Lower leg skin (tissue), 4 donors: ENCODE measurements at regions not wholly inside any gene's neighbourhood (a gene's known extent, or its start where the extent isn't known, plus 50 kb on each side); places are given as distances from the start of the nearest gene placed in this dataset.

Experiments used
- DNase-seq, 2 donors: peaks; one replicate each; pipeline ENCODE4 v3.0.0-alpha.2; 2019; ENCODE audit warnings: low spot score in 2 of 2
- H3K4me3 ChIP-seq: fragments of 200-600 bp; sonication (generic); 2 replicates; pipeline ENCODE4 v1.5.1; 2017; ENCODE audit warnings: mild to moderate bottlenecking, low read depth; ENCODE audit not compliant: poor library complexity, severe bottlenecking
- POLR2A ChIP-seq, 2 donors: fragments of 450-650 bp; IDR thresholded peaks; one replicate each; pipeline ENCODE4 v1.6.1; 2016 to 2017; ENCODE audit warnings: antibody characterized with exemption in 2 of 2, mild to moderate bottlenecking in 1 of 2, moderate library complexity in 1 of 2
- WGBS, 2 donors: methylation state at CpG; one replicate each; pipeline ENCODE4 v1.1.5; 2018; 5-methylcytosine and 5-hydroxymethylcytosine counted together
- intact Hi-C: fragments of 100-400 bp; cut with DNase I; formaldehyde crosslinking; loops from one replicate; pipeline ENCODE4 v1.15.0; 2023; ENCODE audit warnings: low total_unique reads
- TF ChIP-seq, protein P1 (sequence below), 3 donors: fragments of 450-650 bp; IDR thresholded peaks; one replicate each; pipeline ENCODE4 v1.5.1; 2016; ENCODE audit warnings: antibody characterized with exemption in 3 of 3, mild to moderate bottlenecking in 3 of 3, moderate library complexity in 2 of 3

DNA sequence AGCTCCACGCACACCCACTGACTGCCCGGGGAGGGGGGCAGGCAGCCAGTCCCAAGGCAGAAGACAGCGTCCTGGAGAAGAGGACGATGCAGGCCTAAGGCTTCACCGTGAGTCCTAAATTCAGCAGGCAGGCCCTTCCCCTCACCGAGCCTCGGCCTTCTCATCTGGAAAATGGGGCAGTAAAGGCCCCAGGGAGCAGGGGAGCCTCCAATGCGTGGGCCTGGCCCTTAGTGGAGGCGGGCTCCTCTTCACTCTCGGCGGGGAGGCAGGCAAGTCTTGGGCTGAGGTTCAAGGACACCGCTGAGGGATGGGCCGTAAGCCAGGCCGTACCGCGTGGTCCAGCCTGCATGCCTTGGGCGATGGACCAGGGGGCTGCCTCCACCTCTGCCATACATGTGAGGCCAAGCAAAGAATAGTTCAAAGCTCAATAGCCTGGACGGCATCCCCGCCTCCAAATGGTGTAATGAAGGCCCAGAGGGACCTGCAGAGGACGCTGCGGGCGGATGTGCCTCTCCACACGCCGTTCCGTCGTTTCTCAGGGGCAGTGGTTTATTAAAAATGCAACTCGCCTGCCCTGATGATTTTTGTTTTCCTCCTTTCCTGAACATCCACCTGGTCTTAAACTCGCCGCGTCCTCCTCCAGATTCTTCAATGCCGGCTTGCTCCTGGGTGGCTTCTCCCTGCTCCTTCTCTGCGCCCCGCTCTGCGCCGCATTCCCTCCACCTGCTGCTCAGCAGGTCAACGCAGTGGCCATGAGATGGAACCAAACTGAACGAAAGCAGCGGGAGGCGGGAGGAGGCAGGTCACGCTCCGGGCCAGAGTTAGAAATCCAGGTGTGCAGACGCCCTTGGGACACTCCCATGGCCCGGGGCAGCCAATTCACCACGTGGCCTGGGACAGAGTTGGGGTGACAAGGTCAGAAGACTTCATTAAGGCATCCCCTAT is 627.8 kb downstream of the TBC1D22A start:
- TF ChIP-seq, protein P1, sequence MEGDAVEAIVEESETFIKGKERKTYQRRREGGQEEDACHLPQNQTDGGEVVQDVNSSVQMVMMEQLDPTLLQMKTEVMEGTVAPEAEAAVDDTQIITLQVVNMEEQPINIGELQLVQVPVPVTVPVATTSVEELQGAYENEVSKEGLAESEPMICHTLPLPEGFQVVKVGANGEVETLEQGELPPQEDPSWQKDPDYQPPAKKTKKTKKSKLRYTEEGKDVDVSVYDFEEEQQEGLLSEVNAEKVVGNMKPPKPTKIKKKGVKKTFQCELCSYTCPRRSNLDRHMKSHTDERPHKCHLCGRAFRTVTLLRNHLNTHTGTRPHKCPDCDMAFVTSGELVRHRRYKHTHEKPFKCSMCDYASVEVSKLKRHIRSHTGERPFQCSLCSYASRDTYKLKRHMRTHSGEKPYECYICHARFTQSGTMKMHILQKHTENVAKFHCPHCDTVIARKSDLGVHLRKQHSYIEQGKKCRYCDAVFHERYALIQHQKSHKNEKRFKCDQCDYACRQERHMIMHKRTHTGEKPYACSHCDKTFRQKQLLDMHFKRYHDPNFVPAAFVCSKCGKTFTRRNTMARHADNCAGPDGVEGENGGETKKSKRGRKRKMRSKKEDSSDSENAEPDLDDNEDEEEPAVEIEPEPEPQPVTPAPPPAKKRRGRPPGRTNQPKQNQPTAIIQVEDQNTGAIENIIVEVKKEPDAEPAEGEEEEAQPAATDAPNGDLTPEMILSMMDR (IDR thresholded peaks at IDR 0.05), result no peak
- TF ChIP-seq POLR2A (IDR thresholded peaks at IDR 0.05), result no peak
- H3K4me3 ChIP-seq, result no peak overlapping the region
- DNase-seq, result no peak
- intact Hi-C loops, result loop anchor here (2.0 kb wide), 1 partner anchor 65 kb away; no protein-coding TSS in a partner anchor
- WGBS, 2 donors, result 79 to 82% methylated on average over 43 to 44 of the region's 44 CpGs

DNA sequence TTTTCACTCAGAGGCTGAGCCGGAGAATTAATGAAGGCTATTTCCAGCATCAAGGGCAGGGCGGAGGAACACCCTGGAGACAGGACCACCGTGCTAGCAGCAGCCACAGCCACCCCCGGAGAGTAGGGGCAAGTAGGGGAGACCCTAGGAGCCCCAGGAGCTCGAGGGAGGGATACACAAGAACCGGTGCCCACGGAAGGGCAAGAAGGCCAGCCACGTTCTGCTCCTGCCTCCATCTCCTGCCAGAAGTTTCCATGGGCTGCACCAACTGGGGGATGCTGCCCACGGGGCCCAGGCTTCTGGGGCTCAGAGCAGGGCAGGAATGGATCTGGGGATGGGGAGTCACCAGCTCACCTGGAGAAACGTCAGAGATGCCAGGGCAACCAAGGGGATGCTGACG is 626.8 kb downstream of the TBC1D22A start:
- WGBS, 2 donors, result 65 to 71% methylated on average over 11 of the region's 11 CpGs
- TF ChIP-seq, protein P1 (IDR thresholded peaks at IDR 0.05), result no peak
- TF ChIP-seq POLR2A (IDR thresholded peaks at IDR 0.05), result no peak
- intact Hi-C loops, result no loop called here
- no peak for DNase-seq
- no peak overlapping the region for H3K4me3 ChIP-seq

- intact Hi-C loops, result no loop called here
- WGBS, 2 donors, result 48 to 61% methylated on average over 5 of the region's 5 CpGs
- TF ChIP-seq, protein P1 (IDR thresholded peaks at IDR 0.05), result no peak
- no peak for TF ChIP-seq POLR2A (IDR thresholded peaks at IDR 0.05)
- DNase-seq, result no peak
- H3K4me3 ChIP-seq, result no peak overlapping the region
These were observed 626.3 kb downstream of the TBC1D22A start for GRCh38 chr22:47388778-47389177.

- no peak for DNase-seq
- WGBS, 2 donors, result 56% methylated on average over 7 of the region's 7 CpGs
- TF ChIP-seq, protein P1 (IDR thresholded peaks at IDR 0.05), result no peak
- TF ChIP-seq POLR2A (IDR thresholded peaks at IDR 0.05), result no peak
- intact Hi-C loops, result no loop called here
- H3K4me3 ChIP-seq, result no peak overlapping the region
These were observed 625.9 kb downstream of the TBC1D22A start for GRCh38 chr22:47388331-47388730.

DNA sequence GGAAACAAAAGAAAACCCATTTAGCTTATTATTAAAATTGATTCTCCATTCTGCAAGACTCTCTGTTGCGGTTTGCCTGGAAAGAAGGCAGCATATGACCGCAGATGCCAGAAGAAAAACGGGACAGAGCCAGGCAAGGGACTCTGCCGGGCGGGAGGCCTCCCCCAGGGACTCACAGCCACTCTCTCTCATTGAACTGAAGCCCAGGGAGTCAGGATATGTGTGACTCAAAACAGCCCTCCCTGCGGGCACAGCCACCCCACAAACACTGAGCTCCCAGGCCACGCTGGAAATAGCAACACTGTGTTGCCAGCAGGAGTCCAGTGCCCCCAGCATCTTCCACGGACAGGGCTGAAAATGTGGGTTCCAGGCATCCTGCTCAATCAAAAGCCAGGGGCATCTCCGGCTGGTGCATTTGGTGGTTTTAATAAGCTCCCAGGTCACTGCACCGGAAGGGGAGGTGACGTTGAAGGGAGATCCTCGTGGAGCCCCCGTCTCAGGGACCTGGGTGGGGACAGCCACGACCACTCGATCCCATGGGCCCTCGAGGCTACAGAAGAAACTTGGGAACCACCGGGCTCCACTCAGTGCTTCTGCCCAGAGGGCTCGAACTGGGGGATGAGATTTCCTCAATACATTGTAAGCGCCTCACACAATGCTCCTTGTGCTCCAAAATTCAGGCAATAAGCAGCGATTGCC is 624.5 kb downstream of the TBC1D22A start:
- DNase-seq, result no peak
- intact Hi-C loops, result no loop called here
- no peak overlapping the region for H3K4me3 ChIP-seq
- no peak for TF ChIP-seq POLR2A (IDR thresholded peaks at IDR 0.05)
- TF ChIP-seq, protein P1 (IDR thresholded peaks at IDR 0.05), result no peak
- 57 to 65% methylated on average over 18 to 20 of the region's 20 CpGs for WGBS, 2 donors
